ENCODE measurements at regions not wholly inside any gene's neighbourhood (a gene's known extent, or its start where the extent isn't known, plus 50 kb on each side); places are given as distances from the start of the nearest gene placed in this dataset.
A peak's percentile ranks its signal among the peaks of the same experiment; 100 is the strongest.

- no peak overlapping the region for H2AFZ ChIP-seq (ENCODE audit: low read depth, low read length)
These were observed 217.6 kb upstream of the CNTN1 start for GRCh38 chr12:40474630-40475029.

GRCh38 chr12:40499856-40500255, 192.4 kb upstream of the CNTN1 start:
- H3K4me1 Mint-ChIP-seq (ENCODE audit: low read depth, unreplicated experiment), result no peaks in the 10 kb centered on the region

More at GRCh38 chr12:40474630-40475029, 217.6 kb upstream of the CNTN1 start:
- TF ChIP-seq, protein P1, sequence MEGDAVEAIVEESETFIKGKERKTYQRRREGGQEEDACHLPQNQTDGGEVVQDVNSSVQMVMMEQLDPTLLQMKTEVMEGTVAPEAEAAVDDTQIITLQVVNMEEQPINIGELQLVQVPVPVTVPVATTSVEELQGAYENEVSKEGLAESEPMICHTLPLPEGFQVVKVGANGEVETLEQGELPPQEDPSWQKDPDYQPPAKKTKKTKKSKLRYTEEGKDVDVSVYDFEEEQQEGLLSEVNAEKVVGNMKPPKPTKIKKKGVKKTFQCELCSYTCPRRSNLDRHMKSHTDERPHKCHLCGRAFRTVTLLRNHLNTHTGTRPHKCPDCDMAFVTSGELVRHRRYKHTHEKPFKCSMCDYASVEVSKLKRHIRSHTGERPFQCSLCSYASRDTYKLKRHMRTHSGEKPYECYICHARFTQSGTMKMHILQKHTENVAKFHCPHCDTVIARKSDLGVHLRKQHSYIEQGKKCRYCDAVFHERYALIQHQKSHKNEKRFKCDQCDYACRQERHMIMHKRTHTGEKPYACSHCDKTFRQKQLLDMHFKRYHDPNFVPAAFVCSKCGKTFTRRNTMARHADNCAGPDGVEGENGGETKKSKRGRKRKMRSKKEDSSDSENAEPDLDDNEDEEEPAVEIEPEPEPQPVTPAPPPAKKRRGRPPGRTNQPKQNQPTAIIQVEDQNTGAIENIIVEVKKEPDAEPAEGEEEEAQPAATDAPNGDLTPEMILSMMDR (IDR thresholded peaks at IDR 0.05; ENCODE audit: insufficient read depth, low read depth, low read length), result no peak
- TF ChIP-seq EZH2 (IDR thresholded peaks at IDR 0.05; ENCODE audit: insufficient read depth, low read length), result no peak
- H3K9me3 ChIP-seq (ENCODE audit: insufficient read depth, low read depth, low read length), result peaks cover under 1% of the 10 kb centered on the region
- H3K27ac ChIP-seq (ENCODE audit: low read depth, low read length), result no peak overlapping the region
- no peak for DNase-seq (ENCODE audit: low read depth)
- no peak overlapping the region for H3K9ac ChIP-seq (ENCODE audit: low read length)
- no peak for FAIRE-seq
- peak overlapping the region; percentile 53 for H3K27ac Mint-ChIP-seq (ENCODE audit: unreplicated experiment)
- H3K79me2 ChIP-seq (ENCODE audit: insufficient read depth, low read length), result no peaks in the 10 kb centered on the region
- H3K4me1 ChIP-seq (ENCODE audit: insufficient read depth, low read length), result no peaks in the 10 kb centered on the region
- H3K36me3 Mint-ChIP-seq (ENCODE audit: low read depth, unreplicated experiment), result peaks cover 5% of the 10 kb centered on the region
- no peaks in the 10 kb centered on the region for H3K27me3 ChIP-seq (ENCODE audit: insufficient read depth, low read length)
- H3K36me3 ChIP-seq (ENCODE audit: insufficient read depth, low read length), result no peaks in the 10 kb centered on the region
- H3K27me3 Mint-ChIP-seq (ENCODE audit: low read depth, unreplicated experiment), result no peaks in the 10 kb centered on the region
- H3K4me3 ChIP-seq (ENCODE audit: insufficient read depth, low read depth, low read length), result no peak overlapping the region
- no peak overlapping the region for H3K4me3 Mint-ChIP-seq (ENCODE audit: unreplicated experiment)
- peaks cover 14% of the 10 kb centered on the region for H3K4me1 Mint-ChIP-seq (ENCODE audit: low read depth, unreplicated experiment)
- peaks cover 8% of the 10 kb centered on the region for H3K9me3 Mint-ChIP-seq (ENCODE audit: unreplicated experiment)
- H4K20me1 ChIP-seq (ENCODE audit: insufficient read depth, low read length), result no peaks in the 10 kb centered on the region
- no peak overlapping the region for H3K4me2 ChIP-seq (ENCODE audit: low read length)

GRCh38 chr12:40502322-40502721, 189.9 kb upstream of the CNTN1 start:
- Histone ChIP-seq H3K4me1 (ENCODE audit: insufficient read depth, low read length) (no peaks in the 10 kb centered on the region), H3K79me2 (ENCODE audit: insufficient read depth, low read length) (no peaks in the 10 kb centered on the region), H3K27me3 (ENCODE audit: insufficient read depth, low read length) (no peaks in the 10 kb centered on the region), H4K20me1 (ENCODE audit: insufficient read depth, low read length) (no peaks in the 10 kb centered on the region), H3K9me3 (ENCODE audit: insufficient read depth, low read depth, low read length) (no peaks in the 10 kb centered on the region), H2AFZ (ENCODE audit: low read depth, low read length) (no peak overlapping the region), H3K27ac (ENCODE audit: low read depth, low read length) (no peak overlapping the region), H3K36me3 (ENCODE audit: insufficient read depth, low read length) (no peaks in the 10 kb centered on the region), H3K4me3 (ENCODE audit: insufficient read depth, low read depth, low read length) (no peak overlapping the region), H3K9ac (ENCODE audit: low read length) (no peak overlapping the region), H3K4me2 (ENCODE audit: low read length) (no peak overlapping the region)
- Mint-ChIP-seq H3K36me3 (ENCODE audit: low read depth, unreplicated experiment) (peaks cover 2% of the 10 kb centered on the region), H3K4me1 (ENCODE audit: low read depth, unreplicated experiment) (no peaks in the 10 kb centered on the region), H3K9me3 (ENCODE audit: unreplicated experiment) (no peaks in the 10 kb centered on the region), H3K27me3 (ENCODE audit: low read depth, unreplicated experiment) (no peaks in the 10 kb centered on the region), H3K27ac (ENCODE audit: unreplicated experiment) (no peak overlapping the region), H3K4me3 (ENCODE audit: unreplicated experiment) (no peak overlapping the region)
- no peak for TF ChIP-seq EZH2 (IDR thresholded peaks at IDR 0.05; ENCODE audit: insufficient read depth, low read length)
- TF ChIP-seq, protein P1 (IDR thresholded peaks at IDR 0.05; ENCODE audit: insufficient read depth, low read depth, low read length), result no peak
- no peak for DNase-seq (ENCODE audit: low read depth)
- no peak for FAIRE-seq

More at GRCh38 chr12:40499856-40500255, 192.4 kb upstream of the CNTN1 start:
- Histone ChIP-seq H3K4me1 (ENCODE audit: insufficient read depth, low read length) (no peaks in the 10 kb centered on the region), H3K9ac (ENCODE audit: low read length) (no peak overlapping the region), H3K4me3 (ENCODE audit: insufficient read depth, low read depth, low read length) (no peak overlapping the region), H3K27me3 (ENCODE audit: insufficient read depth, low read length) (no peaks in the 10 kb centered on the region), H3K79me2 (ENCODE audit: insufficient read depth, low read length) (no peaks in the 10 kb centered on the region), H3K9me3 (ENCODE audit: insufficient read depth, low read depth, low read length) (no peaks in the 10 kb centered on the region), H4K20me1 (ENCODE audit: insufficient read depth, low read length) (no peaks in the 10 kb centered on the region), H3K4me2 (ENCODE audit: low read length) (no peak overlapping the region), H2AFZ (ENCODE audit: low read depth, low read length) (no peak overlapping the region), H3K27ac (ENCODE audit: low read depth, low read length) (no peak overlapping the region), H3K36me3 (ENCODE audit: insufficient read depth, low read length) (no peaks in the 10 kb centered on the region)
- FAIRE-seq, result no peak
- no peaks in the 10 kb centered on the region for H3K27me3 Mint-ChIP-seq (ENCODE audit: low read depth, unreplicated experiment)
- no peak overlapping the region for H3K27ac Mint-ChIP-seq (ENCODE audit: unreplicated experiment)
- DNase-seq (ENCODE audit: low read depth), result no peak
- peaks cover 2% of the 10 kb centered on the region for H3K36me3 Mint-ChIP-seq (ENCODE audit: low read depth, unreplicated experiment)
- no peaks in the 10 kb centered on the region for H3K9me3 Mint-ChIP-seq (ENCODE audit: unreplicated experiment)
- no peak overlapping the region for H3K4me3 Mint-ChIP-seq (ENCODE audit: unreplicated experiment)
- TF ChIP-seq EZH2 (IDR thresholded peaks at IDR 0.05; ENCODE audit: insufficient read depth, low read length), result no peak
- TF ChIP-seq, protein P1 (IDR thresholded peaks at IDR 0.05; ENCODE audit: insufficient read depth, low read depth, low read length), result no peak
